Activated naive CD4-positive, alpha-beta T cell treated with anti-CD3 and anti-CD28 coated beads, Interleukin-2, amount 10 ng/mL, durations not matched to agents 7 days and 5 days (primary cell): ENCODE measurements at regions not wholly inside any gene's neighbourhood (a gene's known extent, or its start where the extent isn't known, plus 50 kb on each side); places are given as distances from the start of the nearest gene placed in this dataset.

Experiments
- CTCF ChIA-PET: fragments of 350-600 bp; sonication (Branson Sonifier 250); formaldehyde crosslinking; loops from one replicate; lab custom pipeline; 2021; ENCODE audit warnings: antibody characterized with exemption; lab: Charles Lee
- DNase-seq: peaks from one replicate; pipeline ENCODE4 v3.0.0-alpha.2; 2020
- H3K27ac Mint-ChIP-seq: one replicate; pipeline ENCODE4 v1.8.0; 2021; ENCODE audit warnings: mild to moderate bottlenecking, moderate library complexity, mixed read lengths
- H3K27me3 Mint-ChIP-seq: one replicate; pipeline ENCODE4 v1.8.0; 2021; ENCODE audit warnings: mild to moderate bottlenecking, mixed read lengths
- H3K36me3 Mint-ChIP-seq: one replicate; pipeline ENCODE4 v1.8.0; 2021; ENCODE audit warnings: mixed read lengths
- H3K4me1 Mint-ChIP-seq: one replicate; pipeline ENCODE4 v1.8.0; 2021; ENCODE audit warnings: mixed read lengths
- H3K4me3 Mint-ChIP-seq: one replicate; pipeline ENCODE4 v1.8.0; 2021; ENCODE audit warnings: mild to moderate bottlenecking, moderate library complexity, mixed read lengths
- H3K9me3 Mint-ChIP-seq: one replicate; pipeline ENCODE4 v1.8.0; 2021; ENCODE audit warnings: mixed read lengths

- CTCF ChIA-PET = interaction anchor here (0.6 to 1.6 kb wide), 5 partner anchors 29 to 676 kb away, joined by 3 read pairs; no protein-coding TSS in a partner anchor
- no peak overlapping the region for H3K4me3 Mint-ChIP-seq
- H3K4me1 Mint-ChIP-seq = no peaks in the 10 kb centered on the region
- DNase-seq = peak; percentile 21
- H3K27ac Mint-ChIP-seq = no peak overlapping the region
- H3K9me3 Mint-ChIP-seq = no peaks in the 10 kb centered on the region
- H3K27me3 Mint-ChIP-seq = peaks cover 4% of the 10 kb centered on the region
- H3K36me3 Mint-ChIP-seq = peaks cover 35% of the 10 kb centered on the region
These were observed 361.2 kb downstream of the SEC14L1 start for GRCh38 chr17:77501751-77502625.

- CTCF ChIA-PET = interaction anchor here (1.1 kb wide), 1 partner anchor 511 kb away, joined by 3 read pairs; no protein-coding TSS in a partner anchor
- H3K4me1 Mint-ChIP-seq = no peaks in the 10 kb centered on the region
- peaks cover 4% of the 10 kb centered on the region for H3K27me3 Mint-ChIP-seq
- H3K27ac Mint-ChIP-seq = peak overlapping the region; percentile 75
- peaks cover 35% of the 10 kb centered on the region for H3K36me3 Mint-ChIP-seq
- no peaks in the 10 kb centered on the region for H3K9me3 Mint-ChIP-seq
- DNase-seq = peak; percentile 20
- H3K4me3 Mint-ChIP-seq = no peak overlapping the region
These were observed 362.0 kb downstream of the SEC14L1 start for GRCh38 chr17:77502626-77503292.

GRCh38 chr17:77503293-77503655 is 362.5 kb downstream of the SEC14L1 start:
- H3K4me3 Mint-ChIP-seq = no peak overlapping the region
- CTCF ChIA-PET = interaction anchor here (1.1 kb wide), 1 partner anchor 510 kb away, joined by 3 read pairs; no protein-coding TSS in a partner anchor
- no peak overlapping the region for H3K27ac Mint-ChIP-seq

GRCh38 chr17:77503916-77504651 is 363.3 kb downstream of the SEC14L1 start:
- Mint-ChIP-seq H3K4me1 (no peaks in the 10 kb centered on the region), H3K27ac (peak overlapping the region; percentile 74), H3K36me3 (peaks cover 34% of the 10 kb centered on the region), H3K4me3 (no peak overlapping the region), H3K9me3 (no peaks in the 10 kb centered on the region), H3K27me3 (peaks cover 4% of the 10 kb centered on the region)
- DNase-seq = peak; percentile 21
- CTCF ChIA-PET = no interaction called here

More at GRCh38 chr17:77503293-77503655, 362.5 kb downstream of the SEC14L1 start:
- H3K9me3 Mint-ChIP-seq = no peaks in the 10 kb centered on the region
- H3K4me1 Mint-ChIP-seq = no peaks in the 10 kb centered on the region
- peaks cover 4% of the 10 kb centered on the region for H3K27me3 Mint-ChIP-seq
- no peak for DNase-seq
- H3K36me3 Mint-ChIP-seq = peaks cover 35% of the 10 kb centered on the region

- Mint-ChIP-seq H3K27me3 (peaks cover 4% of the 10 kb centered on the region), H3K9me3 (no peaks in the 10 kb centered on the region), H3K36me3 (peaks cover 28% of the 10 kb centered on the region), H3K4me1 (no peaks in the 10 kb centered on the region), H3K27ac (no peak overlapping the region), H3K4me3 (no peak overlapping the region)
- no peak for DNase-seq
- CTCF ChIA-PET = no interaction called here
These were observed 363.9 kb downstream of the SEC14L1 start for GRCh38 chr17:77504652-77505155.

- CTCF ChIA-PET = no interaction called here
- H3K27me3 Mint-ChIP-seq = peaks cover 4% of the 10 kb centered on the region
These were observed 364.4 kb downstream of the SEC14L1 start for GRCh38 chr17:77505181-77505639.

GRCh38 chr17:77506371-77506991 is 365.7 kb downstream of the SEC14L1 start:
- Mint-ChIP-seq H3K9me3 (peaks cover 6% of the 10 kb centered on the region), H3K36me3 (peaks cover 16% of the 10 kb centered on the region), H3K27me3 (peaks cover 4% of the 10 kb centered on the region), H3K4me1 (no peaks in the 10 kb centered on the region), H3K27ac (no peak overlapping the region), H3K4me3 (no peak overlapping the region)
- CTCF ChIA-PET = interaction anchor here (1.4 kb wide), 1 partner anchor 106 kb away, joined by 4 read pairs; no protein-coding TSS in a partner anchor
- peak; percentile 20 for DNase-seq

More at GRCh38 chr17:77505181-77505639, 364.4 kb downstream of the SEC14L1 start:
- H3K4me1 Mint-ChIP-seq = no peaks in the 10 kb centered on the region
- H3K27ac Mint-ChIP-seq = peak overlapping the region; percentile 53
- no peaks in the 10 kb centered on the region for H3K9me3 Mint-ChIP-seq
- no peak overlapping the region for H3K4me3 Mint-ChIP-seq
- H3K36me3 Mint-ChIP-seq = peaks cover 24% of the 10 kb centered on the region
- DNase-seq = peak; percentile 18

GRCh38 chr17:77507111-77507885 is 366.5 kb downstream of the SEC14L1 start:
- CTCF ChIA-PET = interaction anchor here (1.4 kb wide), 1 partner anchor 107 kb away, joined by 4 read pairs; no protein-coding TSS in a partner anchor
- DNase-seq = peak; percentile 31
- Mint-ChIP-seq H3K9me3 (peaks cover 11% of the 10 kb centered on the region), H3K27me3 (peaks cover 4% of the 10 kb centered on the region), H3K36me3 (peaks cover 12% of the 10 kb centered on the region), H3K4me1 (peaks cover 4% of the 10 kb centered on the region), H3K4me3 (no peak overlapping the region), H3K27ac (no peak overlapping the region)

GRCh38 chr17:77508047-77508715 is 367.4 kb downstream of the SEC14L1 start:
- peak; percentile 22 for DNase-seq
- Mint-ChIP-seq H3K27ac (no peak overlapping the region), H3K4me3 (no peak overlapping the region), H3K4me1 (peaks cover 4% of the 10 kb centered on the region), H3K9me3 (peaks cover 11% of the 10 kb centered on the region), H3K36me3 (peaks cover 8% of the 10 kb centered on the region), H3K27me3 (no peaks in the 10 kb centered on the region)
- CTCF ChIA-PET = interaction anchor here (0.5 kb wide), 1 partner anchor 46 kb away, joined by 3 read pairs; no protein-coding TSS in a partner anchor

- Mint-ChIP-seq H3K36me3 (peaks cover 8% of the 10 kb centered on the region), H3K9me3 (peaks cover 11% of the 10 kb centered on the region), H3K4me3 (no peak overlapping the region), H3K4me1 (peaks cover 4% of the 10 kb centered on the region), H3K27me3 (no peaks in the 10 kb centered on the region), H3K27ac (no peak overlapping the region)
- DNase-seq = no peak
- CTCF ChIA-PET = no interaction called here
These were observed 368.3 kb downstream of the SEC14L1 start for GRCh38 chr17:77509089-77509488.

- H3K36me3 Mint-ChIP-seq = peaks cover 8% of the 10 kb centered on the region
- no peak for DNase-seq
- no peak overlapping the region for H3K27ac Mint-ChIP-seq
- H3K4me1 Mint-ChIP-seq = peaks cover 4% of the 10 kb centered on the region
- no peaks in the 10 kb centered on the region for H3K27me3 Mint-ChIP-seq
- CTCF ChIA-PET = no interaction called here
- no peak overlapping the region for H3K4me3 Mint-ChIP-seq
- peaks cover 11% of the 10 kb centered on the region for H3K9me3 Mint-ChIP-seq
These were observed 368.8 kb downstream of the SEC14L1 start for GRCh38 chr17:77509599-77509998.

- CTCF ChIA-PET = no interaction called here
- peaks cover 8% of the 10 kb centered on the region for H3K36me3 Mint-ChIP-seq
- H3K4me3 Mint-ChIP-seq = no peak overlapping the region
- H3K27ac Mint-ChIP-seq = no peak overlapping the region
- H3K4me1 Mint-ChIP-seq = peaks cover 4% of the 10 kb centered on the region
- no peak for DNase-seq
- no peaks in the 10 kb centered on the region for H3K27me3 Mint-ChIP-seq
- H3K9me3 Mint-ChIP-seq = peaks cover 11% of the 10 kb centered on the region
These were observed 369.5 kb downstream of the SEC14L1 start for GRCh38 chr17:77510133-77510796.
